ENCODE measurements at regions not wholly inside any gene's neighbourhood (a gene's known extent, or its start where the extent isn't known, plus 50 kb on each side); places are given as distances from the start of the nearest gene placed in this dataset.

DNA sequence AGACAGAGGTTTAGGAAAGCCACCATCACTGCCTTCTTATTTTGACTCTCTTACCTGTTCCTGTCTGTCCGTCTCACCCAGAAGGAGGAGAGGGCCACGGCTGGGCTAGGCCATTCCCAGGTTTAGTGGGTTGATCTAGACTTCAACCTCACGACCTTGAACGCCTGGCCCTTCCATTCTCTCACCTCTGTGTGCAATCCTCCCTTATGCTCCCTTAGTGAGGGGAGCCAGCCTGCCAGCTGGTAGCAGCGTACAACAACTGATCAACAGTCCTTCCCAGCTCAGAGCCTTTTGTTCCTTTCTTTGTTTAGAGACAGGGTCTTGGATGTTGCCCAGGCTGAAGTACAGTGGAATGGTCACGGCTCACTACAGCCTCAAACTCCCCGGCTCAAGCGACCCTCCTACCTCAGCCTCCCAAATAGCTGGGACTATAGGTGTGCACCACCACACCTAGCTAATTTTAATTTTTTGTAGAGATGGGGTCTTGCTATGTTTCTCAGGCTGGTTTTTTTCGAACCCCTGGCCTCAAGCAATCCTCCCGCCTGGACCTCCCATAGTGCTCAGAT lies 123.9 kb downstream of the ZNF664 start:
- DNase-seq, result no peak

DNA sequence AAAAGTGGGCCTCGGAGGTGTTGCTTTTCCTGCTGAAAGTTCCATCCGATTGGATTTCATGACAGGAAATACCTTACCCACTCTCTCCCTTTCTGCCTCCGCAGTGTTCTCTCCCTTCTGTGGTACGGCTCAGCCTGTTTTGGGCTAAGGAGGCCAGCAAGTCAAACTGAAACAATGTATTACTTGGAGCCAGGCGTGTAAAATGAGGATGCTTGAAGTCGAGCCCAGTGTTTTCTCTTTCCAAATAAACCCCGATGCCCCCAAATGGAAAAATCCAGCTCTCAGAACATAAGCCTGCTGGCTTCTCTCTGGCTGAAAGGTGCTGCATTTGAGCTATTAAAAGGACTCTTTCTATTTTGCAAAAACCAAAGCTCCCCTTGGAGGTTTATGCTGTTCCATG lies 124.7 kb downstream of the ZNF664 start:
- peak; percentile 58 for DNase-seq

DNA sequence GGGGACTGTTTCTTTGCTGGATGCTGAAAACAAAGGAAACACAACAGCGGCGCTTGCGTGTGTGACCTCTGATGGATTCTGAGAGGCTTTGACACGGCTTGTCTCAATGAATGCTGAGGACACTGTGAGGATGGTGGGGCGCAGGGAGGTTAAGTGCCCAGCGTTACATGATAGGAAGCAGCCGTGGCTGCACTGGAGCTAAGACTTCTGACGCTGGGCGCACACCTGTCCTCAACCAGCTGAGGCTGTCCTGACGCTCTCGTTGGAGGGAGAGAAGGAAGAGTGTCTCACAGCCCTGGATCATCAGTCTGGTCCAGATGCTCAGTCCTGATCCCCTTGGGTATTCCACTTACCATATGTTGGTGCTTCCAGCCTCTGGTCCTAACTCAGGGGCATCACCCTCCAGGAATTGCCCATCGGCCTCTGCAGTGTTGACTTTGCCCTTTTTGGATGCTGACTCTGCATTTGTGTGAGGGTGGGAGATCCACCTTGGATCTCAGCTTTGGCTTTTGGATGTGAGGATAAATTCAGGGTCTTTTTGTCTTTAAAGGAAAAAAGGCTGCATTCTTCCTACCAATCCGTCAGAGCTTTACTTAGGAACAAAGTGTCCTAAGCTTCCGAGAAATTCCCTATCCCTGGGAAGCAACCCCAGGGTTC lies 125.2 kb downstream of the ZNF664 start:
- no peak for DNase-seq

DNA sequence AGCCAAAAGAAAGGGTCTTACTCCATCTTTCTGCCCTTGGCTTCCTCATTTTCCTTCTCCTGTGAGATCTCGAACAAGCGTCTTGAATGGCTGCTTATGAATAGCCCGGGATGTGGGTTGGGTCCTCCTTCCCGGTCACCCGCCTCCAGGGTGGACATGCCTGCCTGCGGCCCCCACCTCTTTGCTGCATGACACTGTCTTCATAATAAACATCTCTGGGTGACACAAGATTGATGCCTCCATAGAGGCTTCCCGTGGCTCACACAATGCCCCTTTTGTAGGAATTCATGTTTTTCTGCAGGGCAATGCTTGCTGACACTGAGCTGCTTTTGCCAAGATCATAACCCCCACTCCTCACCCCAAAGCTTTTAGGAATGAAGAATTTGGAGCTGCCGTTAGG lies 125.9 kb downstream of the ZNF664 start:
- no peak for DNase-seq

DNA sequence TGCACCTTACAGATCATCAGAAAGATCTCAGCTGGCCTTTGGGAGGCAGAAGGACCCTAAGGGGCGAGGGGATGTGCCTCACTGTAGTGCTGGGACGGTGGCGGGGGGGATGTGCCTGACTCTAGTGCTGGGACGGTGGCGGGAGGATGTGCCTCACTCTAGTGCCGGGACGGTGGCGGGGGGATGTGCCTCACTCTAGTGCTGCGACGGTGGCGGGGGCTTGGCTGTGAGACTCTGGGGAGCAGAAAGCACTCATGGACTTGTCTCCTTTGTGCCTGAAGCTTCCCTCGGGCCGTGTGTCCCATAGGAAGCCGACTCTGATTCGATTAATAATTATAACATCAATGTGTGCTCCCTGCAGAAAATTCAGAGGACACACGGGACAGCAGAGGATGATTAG lies 126.6 kb downstream of the ZNF664 start:
- no peak for DNase-seq

DNA sequence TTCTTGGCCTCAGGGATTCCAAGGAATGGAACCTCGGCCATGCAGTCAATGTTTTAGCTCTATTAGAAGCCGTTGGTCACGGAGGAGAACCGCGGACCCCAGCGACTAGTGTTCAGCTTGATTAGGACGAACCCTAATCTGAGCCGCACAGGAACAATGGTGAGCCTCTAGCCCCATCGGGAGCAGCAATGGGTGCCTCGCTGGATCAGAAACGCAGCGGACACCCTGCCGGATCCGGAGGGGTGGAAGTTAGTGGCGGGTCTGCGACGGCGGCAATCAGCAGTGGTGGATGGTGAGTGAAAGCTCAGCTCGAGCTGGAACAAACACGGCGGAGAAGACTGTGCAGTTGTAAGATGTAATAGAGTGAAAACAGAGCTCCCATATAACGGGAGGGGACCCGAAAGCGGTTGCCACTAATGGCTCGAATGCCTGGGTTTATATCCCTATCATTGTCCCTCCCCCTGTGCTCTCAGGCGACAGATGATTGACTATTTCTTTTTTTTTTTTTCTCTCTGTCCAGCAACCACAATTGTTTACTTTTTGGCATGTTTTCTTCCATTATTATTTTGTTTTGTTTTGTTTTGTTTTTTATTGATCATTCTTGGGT lies 127.7 kb downstream of the ZNF664 start:
- no peak for DNase-seq

DNA sequence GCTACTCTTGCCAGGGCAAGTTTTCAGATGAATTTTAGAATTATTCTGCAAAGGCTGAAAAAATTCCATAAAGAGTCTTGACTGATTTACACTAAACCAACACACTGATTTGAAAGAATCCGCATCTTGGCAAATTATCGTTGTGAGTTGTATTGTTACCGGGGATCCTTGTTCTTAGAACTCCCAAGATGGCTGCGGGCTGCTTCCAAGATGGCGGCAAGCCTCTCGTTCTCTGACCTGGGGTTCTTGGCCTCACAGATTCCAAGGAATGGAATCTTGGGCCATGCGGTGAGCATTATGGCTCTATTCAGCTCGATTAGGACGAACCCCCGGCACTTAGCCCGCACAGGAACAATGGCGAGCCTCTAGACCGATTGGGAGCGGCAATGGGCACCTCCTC lies 132.5 kb downstream of the ZNF664 start:
- no peak for DNase-seq

DNA sequence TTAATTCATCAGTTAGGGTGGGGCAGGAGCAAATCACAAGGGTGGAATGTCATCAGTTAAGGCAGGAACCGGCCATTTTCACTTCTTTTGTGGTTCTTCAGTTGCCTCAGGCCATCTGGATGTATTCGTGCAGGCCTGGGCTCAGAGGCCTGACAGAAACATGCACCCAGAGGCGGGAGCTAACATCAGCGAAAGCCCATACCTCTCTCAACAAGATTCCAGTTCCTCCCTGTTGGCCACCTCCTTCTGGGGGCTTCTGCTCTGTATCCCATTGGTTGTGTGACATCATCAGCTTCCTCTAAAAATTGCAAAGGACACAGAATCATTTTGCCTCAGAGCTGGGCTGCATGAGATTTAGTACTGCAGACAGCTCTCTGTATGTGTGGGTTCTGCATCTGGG lies 134.3 kb downstream of the ZNF664 start:
- DNase-seq, result no peak

DNA sequence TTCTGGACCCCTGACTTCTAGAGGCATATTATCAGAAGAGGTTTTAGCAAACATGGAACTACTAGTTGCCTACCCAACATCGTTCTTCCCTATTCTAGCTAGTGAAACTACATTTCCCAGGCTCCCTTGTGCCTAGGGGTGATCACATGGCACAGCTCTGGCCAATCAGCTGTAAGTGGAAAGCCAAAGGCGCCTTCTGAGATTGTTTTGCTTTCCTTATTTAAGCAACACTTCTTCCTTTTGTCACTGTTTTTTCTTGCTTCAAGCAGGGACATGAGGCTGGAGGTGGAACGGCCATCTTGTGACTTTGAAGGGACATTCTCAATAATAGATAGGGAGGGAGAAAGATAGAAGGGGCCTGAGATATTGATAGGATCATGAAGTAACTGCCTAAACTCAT lies 136.7 kb downstream of the ZNF664 start:
- no peak for DNase-seq

DNA sequence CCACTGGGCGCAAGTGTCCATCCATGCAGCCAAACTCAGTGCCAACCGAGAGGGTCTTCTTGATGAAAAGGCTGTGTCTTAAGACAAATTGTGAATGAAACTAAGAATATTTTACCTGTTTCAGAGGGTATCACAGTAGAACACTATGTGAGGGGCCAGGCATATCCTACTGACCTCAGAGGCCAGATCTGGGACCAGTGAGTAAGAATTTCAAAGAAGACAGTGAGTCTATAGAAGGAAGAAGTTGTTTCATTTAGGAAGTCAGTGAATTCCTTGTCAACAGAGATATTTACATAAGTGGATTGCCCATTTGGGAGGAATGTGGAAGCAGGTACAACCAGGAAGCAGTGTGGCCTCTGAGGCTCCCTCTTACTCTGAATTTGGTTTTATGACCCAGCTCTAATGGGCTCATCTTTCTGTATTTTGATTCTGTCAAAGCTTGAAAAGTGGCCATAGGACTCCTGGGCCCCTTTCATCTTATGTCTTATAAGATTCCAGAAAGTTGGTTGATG lies 137.4 kb downstream of the ZNF664 start:
- no peak for DNase-seq

DNA sequence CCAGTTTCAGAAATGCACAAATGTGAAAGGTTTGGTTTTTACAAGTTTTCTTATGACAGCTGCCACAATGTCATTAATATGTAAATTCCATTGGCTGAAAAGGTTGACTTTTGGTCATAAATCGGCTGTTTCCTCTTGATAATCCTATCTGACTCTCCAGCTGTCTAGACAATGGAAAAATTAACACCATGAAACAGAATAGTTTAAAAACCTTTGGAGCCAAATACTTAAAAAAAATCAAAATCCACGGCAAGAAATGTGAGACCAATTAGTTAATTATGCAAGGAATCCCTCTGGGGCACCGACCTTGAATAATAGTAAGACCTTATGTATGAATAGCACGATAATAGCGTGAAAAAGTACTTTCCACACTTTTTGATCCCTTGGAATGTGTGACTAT lies 138.0 kb downstream of the ZNF664 start:
- DNase-seq, result no peak

DNA sequence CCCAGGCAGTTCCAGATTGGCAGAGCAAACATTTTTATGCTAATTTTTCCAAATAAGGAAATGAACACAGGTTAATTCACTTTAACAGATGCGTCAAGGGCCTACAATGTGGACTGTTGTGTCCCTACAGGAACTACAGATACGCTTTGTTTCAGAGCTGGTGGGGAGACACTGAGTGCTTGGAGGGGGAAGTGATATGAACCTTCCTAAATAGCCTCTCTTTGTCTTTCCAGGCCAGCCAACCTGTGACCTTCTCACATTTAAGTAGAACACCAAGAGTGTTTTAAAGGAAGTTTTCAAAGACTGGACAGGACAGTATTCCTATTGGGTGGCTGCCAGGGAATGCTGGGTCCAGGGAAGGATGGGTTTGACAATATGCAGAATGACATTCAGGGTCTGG lies 141.3 kb downstream of the ZNF664 start:
- no peak for DNase-seq

DNA sequence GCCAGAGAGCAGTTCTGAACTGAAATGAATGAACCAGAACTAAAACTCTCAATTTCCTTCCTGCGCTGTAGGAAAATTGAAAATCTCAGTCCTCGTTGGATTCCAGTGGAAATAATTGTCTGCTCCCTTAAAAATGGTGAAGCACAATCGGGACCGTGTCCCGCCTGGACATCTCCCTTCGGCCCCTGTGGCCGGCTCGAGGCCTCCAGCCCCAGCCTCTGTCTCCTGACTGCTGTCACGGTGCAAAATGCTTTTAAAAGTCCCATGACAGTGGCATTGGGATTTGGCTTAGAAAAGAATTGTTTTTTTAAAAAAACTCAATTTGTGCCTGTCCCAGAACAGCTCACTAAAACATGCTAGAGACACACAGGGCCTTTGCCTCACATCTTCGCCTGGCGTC lies 142.5 kb downstream of the ZNF664 start:
- DNase-seq, result no peak

DNA sequence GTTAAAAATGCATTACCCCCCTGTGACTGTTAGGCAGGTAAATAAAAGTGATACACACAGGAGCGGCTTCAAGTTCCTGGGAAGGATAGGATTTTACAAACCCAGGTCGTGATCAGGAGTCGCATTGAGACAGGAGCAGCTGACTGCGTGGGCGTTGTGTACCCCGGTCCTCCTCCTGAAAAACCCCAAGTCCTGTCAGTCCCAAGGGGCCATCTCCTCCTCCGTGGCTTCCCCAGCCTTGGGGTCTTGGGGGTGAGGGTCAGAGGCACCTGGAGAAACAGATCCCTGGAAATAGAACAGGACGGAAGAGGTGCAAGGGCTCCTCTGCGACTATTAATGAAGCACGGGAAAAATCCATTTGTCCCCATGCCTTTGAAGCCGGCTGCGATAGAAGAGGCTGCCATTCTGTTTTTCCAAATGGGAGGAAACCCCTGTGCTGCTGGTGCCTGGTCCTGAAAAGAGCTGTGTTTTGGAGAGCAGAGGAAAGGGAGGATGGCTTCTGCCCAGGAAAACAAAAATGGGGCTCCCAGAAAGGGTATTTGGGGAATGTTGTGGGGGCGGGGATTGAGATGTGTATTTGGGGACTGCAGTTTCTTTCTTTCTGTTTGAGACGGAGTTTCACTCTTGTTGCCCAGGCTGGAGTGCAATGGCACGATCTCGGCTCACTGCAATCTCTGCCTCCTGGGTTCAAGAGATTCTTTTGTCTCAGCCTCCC lies 143.1 kb downstream of the ZNF664 start:
- DNase-seq, result no peak

DNA sequence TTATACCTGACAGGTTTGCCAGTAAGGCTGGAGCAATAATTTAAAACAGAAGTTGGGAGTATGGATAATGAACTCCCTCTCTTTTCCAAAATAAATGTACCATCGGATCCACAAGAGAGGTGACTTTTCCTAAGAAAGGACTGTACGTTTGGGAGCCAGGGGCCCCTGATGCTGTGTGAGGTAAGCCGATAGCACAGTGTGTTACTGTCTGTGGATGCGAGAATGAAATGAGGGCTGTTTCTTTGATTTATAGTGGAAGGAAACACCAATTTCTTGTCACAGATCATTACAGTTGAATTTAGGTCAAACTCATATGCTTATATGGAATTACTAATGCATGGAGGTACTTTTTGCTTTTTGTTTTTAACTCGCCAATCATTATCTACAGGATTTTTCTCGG lies 147.7 kb downstream of the ZNF664 start:
- no peak for DNase-seq

DNA sequence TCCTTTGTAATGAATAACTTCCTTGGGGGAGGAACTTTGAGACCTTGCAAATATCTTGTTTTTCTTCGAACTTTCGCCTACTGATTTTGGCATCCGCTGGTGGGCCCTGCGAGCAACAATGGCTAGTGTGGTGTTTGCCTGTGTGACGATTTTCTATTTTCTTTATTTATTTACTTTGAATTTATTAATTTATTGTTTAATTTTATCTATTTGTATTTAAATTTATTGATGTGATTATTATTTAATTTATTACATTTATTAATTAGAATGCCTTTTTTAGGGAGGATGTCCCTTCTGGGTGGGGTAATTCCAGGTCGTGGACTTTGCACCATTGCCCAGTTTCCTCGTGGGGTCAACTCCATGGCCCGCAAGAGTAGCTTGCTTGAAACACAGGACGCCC lies 149.7 kb downstream of the ZNF664 start:
- DNase-seq, result no peak

DNA sequence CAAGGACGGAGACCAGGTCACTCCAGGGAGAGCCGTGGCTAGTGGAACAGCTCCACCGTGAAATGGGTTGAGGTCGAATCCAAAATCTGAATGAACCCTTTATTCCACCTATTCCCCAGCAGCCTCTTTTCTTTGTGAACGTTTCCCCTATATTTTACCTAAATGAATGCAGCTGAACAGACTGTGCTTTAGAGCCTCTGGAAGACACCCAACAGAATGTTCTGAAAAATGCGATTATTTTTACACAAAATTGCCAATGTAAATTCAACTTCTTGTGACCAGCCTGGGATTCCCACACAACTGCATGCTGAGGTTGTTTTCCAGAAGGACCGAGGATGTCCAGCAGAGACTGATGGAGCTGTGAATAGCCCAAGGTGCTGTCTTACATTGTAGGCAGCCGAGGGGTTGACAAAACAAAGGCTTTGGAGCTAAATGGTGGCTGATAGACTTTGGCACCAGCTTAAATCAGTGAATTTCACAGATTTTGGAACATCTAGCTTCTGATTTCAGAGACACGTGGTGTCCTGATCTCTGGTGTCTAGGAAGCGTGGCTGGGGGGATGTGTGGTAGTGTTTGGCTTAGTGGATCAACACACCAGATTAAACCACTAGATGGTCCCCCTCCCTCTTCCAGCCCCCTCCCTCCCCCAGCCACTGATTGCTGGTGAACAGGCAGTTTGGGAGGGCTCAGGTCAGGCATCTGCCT lies 150.4 kb downstream of the ZNF664 start:
- no peak for DNase-seq

DNA sequence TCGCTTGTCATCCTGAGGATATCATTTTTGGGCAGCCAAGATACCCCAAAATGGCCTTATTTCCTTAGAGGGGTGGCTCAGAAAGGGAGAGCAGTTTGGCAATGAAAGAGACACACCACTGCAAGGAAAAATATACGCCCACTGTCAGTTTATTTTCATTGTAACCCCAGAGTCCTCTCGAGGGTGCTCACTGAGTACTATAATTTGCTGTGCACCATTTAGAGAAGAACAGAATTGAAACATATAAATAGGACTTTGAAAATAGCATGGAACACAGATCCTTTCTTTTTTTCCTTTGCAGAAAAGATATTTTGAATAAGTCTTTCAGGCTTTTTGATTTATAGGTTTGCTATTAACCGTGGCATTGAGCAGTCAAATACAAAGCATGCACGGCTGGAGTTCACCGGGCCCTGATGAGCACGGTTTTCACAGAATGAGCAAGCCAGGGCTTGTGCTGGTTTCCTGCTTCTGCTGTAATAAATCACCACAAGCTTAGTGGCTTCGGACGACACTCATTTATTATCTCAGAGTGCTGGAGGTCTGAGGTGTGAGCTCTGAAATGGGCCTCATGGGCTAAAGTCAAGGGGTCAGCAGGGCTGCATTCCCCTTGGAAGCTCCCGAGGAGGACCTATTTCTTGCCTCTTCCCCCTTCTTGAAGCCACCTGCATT lies 152.3 kb downstream of the ZNF664 start:
- DNase-seq, result no peak

DNA sequence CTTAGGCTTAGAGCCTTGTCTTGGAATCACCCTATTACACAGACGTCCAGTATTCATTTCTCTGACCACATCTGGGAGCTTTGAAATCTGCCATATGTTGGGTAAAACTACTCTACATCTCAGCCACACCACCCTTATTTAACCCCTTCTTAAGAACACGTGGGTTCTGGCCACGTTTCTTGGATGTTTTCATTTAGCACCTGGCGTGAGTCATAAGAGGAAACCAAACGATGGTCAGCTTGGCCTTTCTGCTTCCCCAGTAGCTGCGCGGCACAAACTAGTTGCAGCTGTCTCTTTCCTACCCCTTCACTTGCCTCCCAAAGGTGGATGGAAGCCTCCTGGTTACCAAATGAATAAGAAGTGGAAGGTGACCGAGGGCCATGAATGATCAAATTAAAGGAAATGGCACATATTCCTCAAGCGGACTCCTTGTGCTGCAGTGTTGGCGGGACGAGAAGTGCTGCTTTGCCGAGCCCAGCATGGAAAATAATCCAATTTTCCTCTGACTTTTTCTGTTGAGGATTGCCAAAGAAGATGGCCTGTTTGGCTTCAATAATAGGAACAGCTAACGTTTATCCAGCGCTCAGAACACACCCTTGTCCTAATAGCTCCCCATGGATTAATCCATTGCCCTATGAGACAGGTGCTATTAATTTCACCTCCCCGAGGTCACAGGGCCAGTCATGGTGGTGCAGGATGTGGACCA lies 154.1 kb downstream of the ZNF664 start:
- DNase-seq, result no peak

DNA sequence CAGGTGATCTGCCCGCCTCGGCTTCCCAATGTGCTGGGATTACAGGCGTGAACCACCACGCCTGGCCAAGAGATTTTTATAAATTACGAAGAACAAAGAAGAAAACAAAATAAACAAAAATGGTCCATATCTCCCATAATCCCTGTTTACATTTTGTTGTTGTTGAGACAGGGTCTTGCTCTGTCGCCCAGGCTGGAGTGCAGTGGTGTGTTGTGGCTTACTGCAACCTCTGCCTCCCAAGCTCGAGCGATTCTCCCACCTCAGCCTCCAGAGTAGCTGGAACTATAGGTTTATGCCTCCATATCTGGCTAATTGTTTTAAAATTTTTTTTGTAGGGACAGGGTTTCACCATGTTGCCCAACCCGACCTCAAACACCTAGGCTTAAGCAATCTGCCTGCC lies 156.1 kb downstream of the ZNF664 start:
- DNase-seq, result no peak

DNA sequence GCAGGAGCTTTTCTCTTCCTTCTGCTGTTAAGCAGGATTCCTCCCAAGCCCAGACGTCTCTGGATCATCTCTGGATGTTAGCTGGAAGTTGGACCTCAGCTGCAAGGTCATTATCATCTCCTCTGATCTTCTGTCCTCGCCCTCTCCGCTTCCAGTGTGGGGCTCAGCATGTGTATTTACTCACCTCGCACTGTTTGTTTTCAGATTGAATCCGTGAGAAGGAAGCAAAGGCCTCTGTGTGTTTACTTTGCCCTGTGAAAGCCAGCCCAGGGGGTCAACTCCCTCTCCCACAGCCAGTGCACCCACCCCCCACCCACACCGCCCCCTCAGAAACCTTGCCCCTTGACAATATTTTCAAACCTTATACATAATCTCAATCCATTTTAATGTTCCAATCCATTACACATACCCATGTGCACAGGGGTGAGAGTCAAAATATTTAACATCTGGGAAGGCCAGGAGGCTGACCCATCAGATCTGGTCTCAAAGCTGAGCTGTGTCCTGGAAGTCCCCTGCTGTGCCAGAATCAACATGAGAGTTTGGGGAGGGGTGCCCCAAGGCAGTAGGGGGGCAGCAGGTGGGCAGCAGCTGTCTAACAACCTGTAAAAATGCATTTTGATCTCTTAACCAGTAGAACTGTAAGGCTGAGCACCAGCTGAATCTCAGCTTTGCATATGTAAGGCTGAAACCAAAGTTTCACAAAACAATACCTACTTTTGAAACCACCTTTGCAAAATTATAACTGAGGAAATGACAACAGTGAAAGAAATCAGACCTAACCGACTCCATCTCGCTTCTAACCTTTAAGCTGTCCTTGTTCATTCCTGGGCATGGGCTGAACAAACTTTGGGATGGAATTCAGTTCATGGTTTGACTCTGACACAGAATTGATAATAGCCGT lies 157.9 kb downstream of the ZNF664 start:
- no peak for DNase-seq
